GM18861 (cell line): ENCODE measurements at regions not wholly inside any gene's neighbourhood (a gene's known extent, or its start where the extent isn't known, plus 50 kb on each side); places are given as distances from the start of the nearest gene placed in this dataset.

Experiments used
- ATAC-seq: cut with Tn5 transposase; IDR thresholded peaks from one replicate; pipeline ENCODE4 v1.9.1; 2021; ENCODE audit not compliant: unreplicated experiment

GRCh38 chr5:112112346-112112745 lies 306.7 kb downstream of the EPB41L4A start:
- ATAC-seq: no peak

GRCh38 chr5:112109331-112110007 lies 309.6 kb downstream of the EPB41L4A start:
- no peak for ATAC-seq

GRCh38 chr5:112106878-112107277 lies 312.2 kb downstream of the EPB41L4A start:
- no peak for ATAC-seq

- no peak for ATAC-seq
Observed at GRCh38 chr5:112097768-112098167, 321.3 kb downstream of the EPB41L4A start.

- no peak for ATAC-seq
Observed at GRCh38 chr5:112087222-112087621, 330.2 kb upstream of the NREP start.

GRCh38 chr5:112086740-112087139 lies 329.7 kb upstream of the NREP start:
- ATAC-seq: no peak

GRCh38 chr5:112084149-112084548 lies 327.2 kb upstream of the NREP start:
- ATAC-seq: no peak

GRCh38 chr5:112083623-112084022 lies 326.6 kb upstream of the NREP start:
- ATAC-seq: no peak

GRCh38 chr5:112077180-112077579 lies 320.2 kb upstream of the NREP start:
- ATAC-seq: peak; percentile 77

- no peak for ATAC-seq
Observed at GRCh38 chr5:112070022-112070421, 313.0 kb upstream of the NREP start.

- ATAC-seq: no peak
Observed at GRCh38 chr5:112069329-112069728, 312.3 kb upstream of the NREP start.

GRCh38 chr5:112068593-112068992 lies 311.6 kb upstream of the NREP start:
- no peak for ATAC-seq

- no peak for ATAC-seq
Observed at GRCh38 chr5:112065781-112066180, 308.8 kb upstream of the NREP start.

- peak; percentile 71 for ATAC-seq
Observed at GRCh38 chr5:112064956-112065355, 308.0 kb upstream of the NREP start.

- ATAC-seq: no peak
Observed at GRCh38 chr5:112064271-112064701, 307.3 kb upstream of the NREP start.

GRCh38 chr5:112063856-112064255 lies 306.9 kb upstream of the NREP start:
- ATAC-seq: no peak

- no peak for ATAC-seq
Observed at GRCh38 chr5:112063191-112063590, 306.2 kb upstream of the NREP start.

- ATAC-seq: no peak
Observed at GRCh38 chr5:112062181-112062580, 305.2 kb upstream of the NREP start.

- ATAC-seq: no peak
Observed at GRCh38 chr5:112061666-112062065, 304.7 kb upstream of the NREP start.

- ATAC-seq: no peak
Observed at GRCh38 chr5:112059579-112060135, 302.7 kb upstream of the NREP start.

GRCh38 chr5:112049738-112050137 lies 292.7 kb upstream of the NREP start:
- no peak for ATAC-seq

GRCh38 chr5:112036206-112036605 lies 279.2 kb upstream of the NREP start:
- ATAC-seq: no peak

- no peak for ATAC-seq
Observed at GRCh38 chr5:112034421-112034979, 277.5 kb upstream of the NREP start.
